Mesenchymal stem cell (in vitro differentiated cells and primary cell): ENCODE measurements at regions not wholly inside any gene's neighbourhood (a gene's known extent, or its start where the extent isn't known, plus 50 kb on each side); places are given as distances from the start of the nearest gene placed in this dataset.

Source experiments
- DNase-seq: peaks from one replicate; pipeline ENCODE4 v3.0.0-alpha.2; 2013
- H2AFZ ChIP-seq: one replicate; pipeline ENCODE4 v1.6.1; 2013; ENCODE audit warnings: low read depth, mild to moderate bottlenecking, control low read depth, inconsistent platforms, low read length, moderate library complexity
- H2AK5ac ChIP-seq: 2 replicates; pipeline ENCODE4 v1.6.1; 2013; ENCODE audit warnings: low read length, moderate library complexity, mild to moderate bottlenecking, inconsistent platforms; ENCODE audit not compliant: severe bottlenecking
- H2BK120ac ChIP-seq: one replicate; pipeline ENCODE4 v1.6.1; 2013; ENCODE audit warnings: low read depth, mild to moderate bottlenecking, inconsistent platforms, low read length, moderate library complexity
- H2BK12ac ChIP-seq, 2 experiments: one replicate each; pipeline ENCODE4 v1.6.1; 2013; ENCODE audit warnings: inconsistent platforms in 2 of 2, low read length in 2 of 2, mild to moderate bottlenecking in 2 of 2, moderate library complexity in 2 of 2, control low read depth in 1 of 2
- H2BK15ac ChIP-seq: one replicate; pipeline ENCODE4 v1.6.1; 2013; ENCODE audit warnings: mild to moderate bottlenecking, low read depth, inconsistent platforms; ENCODE audit not compliant: poor library complexity, severe bottlenecking
- H2BK5ac ChIP-seq: 2 replicates; pipeline ENCODE4 v1.6.1; 2013; ENCODE audit warnings: low read depth, mild to moderate bottlenecking, low read length, control low read depth, inconsistent platforms; ENCODE audit not compliant: poor library complexity, severe bottlenecking
- H3K14ac ChIP-seq, 2 experiments: one replicate each; pipeline ENCODE4 v1.6.1; 2013; ENCODE audit warnings: inconsistent platforms in 2 of 2, low read length in 2 of 2, control low read depth in 1 of 2, mild to moderate bottlenecking in 1 of 2, moderate library complexity in 1 of 2
- H3K18ac ChIP-seq, 2 experiments: one replicate each; pipeline ENCODE4 v1.6.1; 2013; ENCODE audit warnings: inconsistent platforms in 2 of 2, low read length in 2 of 2, control low read depth in 1 of 2, low read depth in 1 of 2, mild to moderate bottlenecking in 1 of 2
- H3K23ac ChIP-seq, 2 experiments: one replicate each; pipeline ENCODE4 v1.6.1; 2013; ENCODE audit warnings: inconsistent platforms in 2 of 2, low read length in 2 of 2, mild to moderate bottlenecking in 2 of 2, moderate library complexity in 2 of 2, control low read depth in 1 of 2
- H3K27ac ChIP-seq: 2 replicates; pipeline ENCODE4 v1.5.1; 2013; ENCODE audit warnings: mild to moderate bottlenecking, moderate library complexity, low read length, control low read depth, inconsistent platforms; ENCODE audit not compliant: poor library complexity, severe bottlenecking
- H3K27me3 ChIP-seq, 2 experiments: 2 replicates each; pipeline versions ENCODE4 v1.6.1 to v1.7.0; 2013; ENCODE audit warnings: low read length in 2 of 2, mild to moderate bottlenecking in 2 of 2, moderate library complexity in 2 of 2, control low read depth in 1 of 2, inconsistent platforms in 1 of 2; ENCODE audit not compliant: control insufficient read depth in 1 of 2, insufficient read depth in 1 of 2
- H3K36me3 ChIP-seq, 2 experiments: 2 replicates each; pipeline versions ENCODE4 v1.6.1 to v1.7.0; 2013; ENCODE audit warnings: low read length in 2 of 2, control low read depth in 1 of 2, inconsistent platforms in 1 of 2, low read depth in 1 of 2, mild to moderate bottlenecking in 1 of 2; ENCODE audit not compliant: insufficient read depth in 2 of 2, control insufficient read depth in 1 of 2
- H3K4ac ChIP-seq, 2 experiments: one replicate each; pipeline ENCODE4 v1.6.1; 2013; ENCODE audit warnings: inconsistent platforms in 2 of 2, low read length in 2 of 2, mild to moderate bottlenecking in 2 of 2, moderate library complexity in 2 of 2, control low read depth in 1 of 2, low read depth in 1 of 2
- H3K4me1 ChIP-seq: 2 replicates; pipeline ENCODE4 v1.6.1; 2013; ENCODE audit warnings: low read depth, low read length, control low read depth; ENCODE audit not compliant: control insufficient read depth, insufficient read depth
- H3K4me2 ChIP-seq: 2 replicates; pipeline ENCODE4 v1.6.1; 2013; ENCODE audit warnings: low read length, mild to moderate bottlenecking, inconsistent platforms; ENCODE audit not compliant: poor library complexity, severe bottlenecking
- H3K4me3 ChIP-seq, 2 experiments: 2 replicates each; pipeline versions ENCODE4 v1.5.1 to v1.7.0; 2013; ENCODE audit warnings: low read length in 2 of 2, mild to moderate bottlenecking in 2 of 2, control low read depth in 1 of 2, low read depth in 1 of 2; ENCODE audit not compliant: insufficient read depth in 1 of 2
- H3K79me1 ChIP-seq: replicated peaks from 2 replicates; pipeline ENCODE4 v1.6.1; 2013; ENCODE audit warnings: mild to moderate bottlenecking, control low read depth, low read length, inconsistent platforms; ENCODE audit not compliant: poor library complexity, severe bottlenecking
- H3K9ac ChIP-seq: 2 replicates; pipeline ENCODE4 v1.7.0; 2013; ENCODE audit warnings: mild to moderate bottlenecking, low read length, moderate library complexity
- H3K9me3 ChIP-seq: 2 replicates; pipeline ENCODE4 v1.7.0; 2013; ENCODE audit warnings: mild to moderate bottlenecking, low read length; ENCODE audit not compliant: control insufficient read depth
- H4K8ac ChIP-seq: one replicate; pipeline ENCODE4 v1.6.1; 2013; ENCODE audit warnings: inconsistent platforms, mild to moderate bottlenecking, low read length, moderate library complexity
- H4K91ac ChIP-seq: one replicate; pipeline ENCODE4 v1.6.1; 2013; ENCODE audit warnings: mild to moderate bottlenecking, low read length, inconsistent platforms
- WGBS: methylation state at CpG from one replicate; pipeline ENCODE4 v1.1.7; 2013; ENCODE audit warnings: mixed read lengths; 5-methylcytosine and 5-hydroxymethylcytosine counted together

GRCh38 chr10:36391405-36391804, 734.0 kb upstream of the ANKRD30A start:
- Histone ChIP-seq H3K14ac (no peak overlapping the region), H3K27me3 (no peaks in the 10 kb centered on the region), H2AK5ac (no peak overlapping the region), H3K9ac (no peak overlapping the region), H3K4me2 (no peak overlapping the region), H4K91ac (no peak overlapping the region), H3K4me1 (no peaks in the 10 kb centered on the region), H3K18ac (no peak overlapping the region), H3K79me1 (no peaks in the 10 kb centered on the region), H2AFZ (no peak overlapping the region), H2BK120ac (no peak overlapping the region), H4K8ac (no peak overlapping the region), H3K27ac (no peak overlapping the region), H3K4ac (no peak overlapping the region), H3K9me3 (no peaks in the 10 kb centered on the region), H3K23ac (no peak overlapping the region), H3K4me3 (no peak overlapping the region), H3K36me3 (no peaks in the 10 kb centered on the region), H2BK12ac (no peak overlapping the region), H2BK5ac (no peak overlapping the region), H2BK15ac (no peak overlapping the region)
- DNase-seq: no peak
- 97% methylated on average over 3 of the region's 4 CpGs for WGBS

GRCh38 chr10:36390221-36390620, 735.2 kb upstream of the ANKRD30A start:
- Histone ChIP-seq H3K4ac (no peak overlapping the region), H2AK5ac (no peak overlapping the region), H4K8ac (no peak overlapping the region), H3K27me3 (no peaks in the 10 kb centered on the region), H3K14ac (no peak overlapping the region), H3K4me2 (no peak overlapping the region), H3K9me3 (no peaks in the 10 kb centered on the region), H4K91ac (no peak overlapping the region), H3K79me1 (no peaks in the 10 kb centered on the region), H3K18ac (no peak overlapping the region), H3K4me3 (no peak overlapping the region), H3K23ac (no peak overlapping the region), H3K9ac (no peak overlapping the region), H3K27ac (no peak overlapping the region), H2BK120ac (no peak overlapping the region), H3K4me1 (no peaks in the 10 kb centered on the region), H2AFZ (no peak overlapping the region), H3K36me3 (no peaks in the 10 kb centered on the region), H2BK5ac (no peak overlapping the region), H2BK15ac (no peak overlapping the region), H2BK12ac (no peak overlapping the region)
- no peak for DNase-seq
- WGBS: no CpG with 5 or more reads among the region's 1 CpG

DNA sequence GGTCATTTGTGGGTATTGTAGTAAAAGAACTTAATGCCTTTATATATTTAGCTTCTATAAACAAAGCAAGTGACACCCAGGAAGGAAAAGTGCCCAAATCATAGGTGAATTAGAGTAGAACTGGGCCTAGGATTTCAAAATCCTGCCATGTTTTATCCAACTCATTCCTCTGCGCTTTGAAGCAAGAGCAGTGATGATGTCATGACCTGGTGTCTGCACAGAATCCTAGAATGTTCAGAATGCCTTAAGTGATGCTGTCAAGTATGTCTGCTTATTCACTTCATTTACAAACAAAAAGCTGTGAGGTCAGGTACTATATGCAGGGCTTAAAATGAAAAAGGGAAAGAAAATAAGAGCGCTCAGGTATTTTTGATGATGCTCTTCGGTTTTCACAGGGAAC, 737.2 kb upstream of the ANKRD30A start:
- Histone ChIP-seq H2BK15ac (no peak overlapping the region), H4K91ac (no peak overlapping the region), H2BK5ac (no peak overlapping the region), H3K4ac (no peak overlapping the region), H2AK5ac (no peak overlapping the region), H3K36me3 (no peaks in the 10 kb centered on the region), H3K4me3 (no peak overlapping the region), H2BK12ac (no peak overlapping the region), H2AFZ (no peak overlapping the region), H3K9me3 (no peaks in the 10 kb centered on the region), H3K27me3 (no peaks in the 10 kb centered on the region), H3K14ac (no peak overlapping the region), H4K8ac (no peak overlapping the region), H3K4me1 (no peaks in the 10 kb centered on the region), H3K4me2 (no peak overlapping the region), H3K18ac (no peak overlapping the region), H3K23ac (no peak overlapping the region), H2BK120ac (no peak overlapping the region), H3K79me1 (no peaks in the 10 kb centered on the region), H3K9ac (no peak overlapping the region), H3K27ac (no peak overlapping the region)
- no peak for DNase-seq
- WGBS: 100% methylated on average over 1 of the region's 3 CpGs

DNA sequence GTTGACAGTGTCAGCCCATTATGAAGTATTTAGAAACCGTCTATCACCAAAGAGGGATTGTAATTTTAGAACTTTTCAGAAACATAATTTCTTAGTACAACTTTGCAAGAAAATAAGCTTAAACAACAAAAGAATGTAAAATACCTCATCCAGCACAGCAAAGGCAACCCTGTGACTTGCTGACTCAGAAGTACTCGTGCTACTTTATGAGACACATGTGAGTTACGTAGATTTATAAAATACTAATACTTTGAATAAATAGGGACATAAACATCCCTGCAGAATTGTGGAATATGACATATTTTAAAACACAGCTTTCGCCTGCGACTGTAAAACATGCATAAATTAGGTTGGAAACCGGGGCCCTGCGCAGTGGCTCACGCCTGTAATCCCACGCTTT, 739.7 kb upstream of the ANKRD30A start:
- DNase-seq: no peak
- H2BK120ac ChIP-seq: no peak overlapping the region
- no peak overlapping the region for H3K4ac ChIP-seq
- no peak overlapping the region for H3K4me3 ChIP-seq
- H3K36me3 ChIP-seq: no peaks in the 10 kb centered on the region
- H4K8ac ChIP-seq: no peak overlapping the region
- H3K23ac ChIP-seq: no peak overlapping the region
- no peak overlapping the region for H3K27ac ChIP-seq
- no peak overlapping the region for H2BK5ac ChIP-seq
- H3K4me2 ChIP-seq: no peak overlapping the region
- H3K9me3 ChIP-seq: no peaks in the 10 kb centered on the region
- no peak overlapping the region for H3K14ac ChIP-seq
- no peaks in the 10 kb centered on the region for H3K4me1 ChIP-seq
- H2BK15ac ChIP-seq: no peak overlapping the region
- H3K27me3 ChIP-seq: no peaks in the 10 kb centered on the region
- 90% methylated on average over 6 of the region's 9 CpGs for WGBS
- H3K18ac ChIP-seq: no peak overlapping the region
- H3K79me1 ChIP-seq: no peaks in the 10 kb centered on the region
- H2AK5ac ChIP-seq: no peak overlapping the region
- no peak overlapping the region for H2BK12ac ChIP-seq
- no peak overlapping the region for H4K91ac ChIP-seq
- H3K9ac ChIP-seq: no peak overlapping the region
- no peak overlapping the region for H2AFZ ChIP-seq
